Prostate gland (tissue), 2 donors: ENCODE measurements at regions not wholly inside any gene's neighbourhood (a gene's known extent, or its start where the extent isn't known, plus 50 kb on each side); places are given as distances from the start of the nearest gene placed in this dataset.

ENCODE experiments used
- CTCF ChIP-seq, 4 experiments: fragments of 200-600 bp in 2 of 4; fragments of 450-650 bp in 2 of 4; sonication (generic) in 2 of 4; IDR thresholded peaks; 1 replicate in 3 of 4; 2 replicates in 1 of 4; pipeline ENCODE4 v1.5.1; 2016 to 2019; ENCODE audit warnings: antibody characterized with exemption in 4 of 4, mild to moderate bottlenecking in 2 of 4, moderate library complexity in 2 of 4
- POLR2A ChIP-seq: fragments of 450-650 bp; IDR thresholded peaks from one replicate; pipeline ENCODE4 v1.6.1; 2016; ENCODE audit warnings: antibody characterized with exemption, mild to moderate bottlenecking

- no peak for TF ChIP-seq CTCF (IDR thresholded peaks at IDR 0.05)
- TF ChIP-seq POLR2A: no peak
Measured at GRCh38 chr7:84337429-84337828, 142.8 kb upstream of the SEMA3A start.
